ENCODE measurements at regions not wholly inside any gene's neighbourhood (a gene's known extent, or its start where the extent isn't known, plus 50 kb on each side); places are given as distances from the start of the nearest gene placed in this dataset.
"Not testable (repeated sequence)": the region's sequence is repeated elsewhere in the genome, so short reads cannot be mapped to it uniquely, and the experiment has no call there.

DNA sequence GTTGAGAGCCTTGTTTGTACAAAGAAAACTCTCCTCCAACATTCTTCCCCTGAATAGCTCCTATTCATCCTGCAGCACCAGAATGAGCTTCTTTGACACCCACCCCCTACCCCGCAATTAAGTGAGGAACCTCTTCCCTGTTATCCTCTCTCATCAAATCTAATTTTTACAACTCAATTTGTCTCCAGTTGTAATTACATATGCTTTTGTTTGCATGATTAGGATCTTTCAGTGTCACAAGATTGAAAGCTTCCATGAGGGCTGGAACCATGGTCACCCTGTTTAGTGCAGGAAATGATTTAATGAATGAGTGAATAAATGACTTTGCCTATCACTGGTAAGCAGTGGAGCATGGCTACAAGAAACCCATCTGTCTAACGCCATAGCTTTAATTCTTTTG, 334.6 kb upstream of the KLHL29 start:
- Histone ChIP-seq H3K4me1 (no peaks in the 10 kb centered on the region), H3K9me3 (no peaks in the 10 kb centered on the region), H3K4me3 (no peak overlapping the region), H3K36me3 (no peaks in the 10 kb centered on the region), H3K27ac (no peak overlapping the region), H3K27me3 (no peaks in the 10 kb centered on the region)
- ATAC-seq (no peak), DNase-seq (no peak)
- in situ Hi-C loops (cut with MboI; ENCODE audit: low sequenced_read_pairs in 4 of 4) (no loop called here), intact Hi-C loops (cut with DNase I; ENCODE audit: low total_unique reads) (no loop called here)
- TF ChIP-seq, protein P1, sequence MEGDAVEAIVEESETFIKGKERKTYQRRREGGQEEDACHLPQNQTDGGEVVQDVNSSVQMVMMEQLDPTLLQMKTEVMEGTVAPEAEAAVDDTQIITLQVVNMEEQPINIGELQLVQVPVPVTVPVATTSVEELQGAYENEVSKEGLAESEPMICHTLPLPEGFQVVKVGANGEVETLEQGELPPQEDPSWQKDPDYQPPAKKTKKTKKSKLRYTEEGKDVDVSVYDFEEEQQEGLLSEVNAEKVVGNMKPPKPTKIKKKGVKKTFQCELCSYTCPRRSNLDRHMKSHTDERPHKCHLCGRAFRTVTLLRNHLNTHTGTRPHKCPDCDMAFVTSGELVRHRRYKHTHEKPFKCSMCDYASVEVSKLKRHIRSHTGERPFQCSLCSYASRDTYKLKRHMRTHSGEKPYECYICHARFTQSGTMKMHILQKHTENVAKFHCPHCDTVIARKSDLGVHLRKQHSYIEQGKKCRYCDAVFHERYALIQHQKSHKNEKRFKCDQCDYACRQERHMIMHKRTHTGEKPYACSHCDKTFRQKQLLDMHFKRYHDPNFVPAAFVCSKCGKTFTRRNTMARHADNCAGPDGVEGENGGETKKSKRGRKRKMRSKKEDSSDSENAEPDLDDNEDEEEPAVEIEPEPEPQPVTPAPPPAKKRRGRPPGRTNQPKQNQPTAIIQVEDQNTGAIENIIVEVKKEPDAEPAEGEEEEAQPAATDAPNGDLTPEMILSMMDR (IDR thresholded peaks at IDR 0.05 in 4 of 5, conservative IDR thresholded peaks at IDR 0.05 in 1 of 5): no peak
- no peak for TF ChIP-seq POLR2A (IDR thresholded peaks at IDR 0.05)

- TF ChIP-seq POLR2A (IDR thresholded peaks at IDR 0.05): no peak
- TF ChIP-seq, protein P1 (IDR thresholded peaks at IDR 0.05 in 4 of 5, conservative IDR thresholded peaks at IDR 0.05 in 1 of 5): no peak
- in situ Hi-C loops (cut with MboI; ENCODE audit: low sequenced_read_pairs in 4 of 4): no loop called here
- ATAC-seq: no peak
These were observed 331.4 kb upstream of the KLHL29 start for GRCh38 chr2:23053601-23054000.

GRCh38 chr2:23055251-23055650, 329.7 kb upstream of the KLHL29 start:
- no peak for DNase-seq
- ATAC-seq: no peak
- no peaks in the 10 kb centered on the region for H3K27me3 ChIP-seq
- H3K4me1 ChIP-seq: no peaks in the 10 kb centered on the region
- in situ Hi-C loops (cut with MboI; ENCODE audit: low sequenced_read_pairs in 4 of 4) (no loop called here), intact Hi-C loops (cut with DNase I; ENCODE audit: low total_unique reads) (no loop called here)
- H3K36me3 ChIP-seq: no peaks in the 10 kb centered on the region
- no peak for TF ChIP-seq POLR2A (IDR thresholded peaks at IDR 0.05)
- TF ChIP-seq, protein P1 (IDR thresholded peaks at IDR 0.05 in 4 of 5, conservative IDR thresholded peaks at IDR 0.05 in 1 of 5): no peak
- no peaks in the 10 kb centered on the region for H3K9me3 ChIP-seq
- no peak overlapping the region for H3K4me3 ChIP-seq
- no peak overlapping the region for H3K27ac ChIP-seq

More at GRCh38 chr2:23053601-23054000, 331.4 kb upstream of the KLHL29 start:
- Histone ChIP-seq H3K4me1 (no peaks in the 10 kb centered on the region), H3K9me3 (no peaks in the 10 kb centered on the region), H3K36me3 (no peaks in the 10 kb centered on the region), H3K4me3 (no peak overlapping the region), H3K27me3 (no peaks in the 10 kb centered on the region), H3K27ac (no peak overlapping the region)
- DNase-seq: no peak
- intact Hi-C loops (cut with DNase I; ENCODE audit: low total_unique reads): no loop called here

DNA sequence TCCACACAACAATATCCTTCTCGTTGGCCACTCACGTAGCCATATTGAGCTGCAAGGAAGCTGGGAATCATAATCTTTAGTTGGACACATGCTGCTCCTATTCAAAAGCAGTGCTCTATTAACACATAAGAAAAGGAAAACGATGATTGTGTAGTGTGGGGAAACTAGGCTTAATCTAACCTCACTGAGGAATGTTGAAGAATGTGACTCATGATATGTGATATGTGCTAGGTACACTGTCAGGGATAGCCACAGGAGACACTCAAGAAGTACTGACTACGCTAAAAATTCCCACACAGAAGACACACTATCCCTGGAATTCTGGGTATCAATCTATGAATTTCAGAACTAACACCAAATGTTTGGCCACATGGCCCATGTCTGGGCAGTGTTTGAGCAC, 328.1 kb upstream of the KLHL29 start:
- H3K27me3 ChIP-seq; H3K36me3 ChIP-seq; ATAC-seq; in situ Hi-C loops (cut with MboI; ENCODE audit: low sequenced_read_pairs in 4 of 4); H3K4me1 ChIP-seq; intact Hi-C loops (cut with DNase I; ENCODE audit: low total_unique reads); H3K4me3 ChIP-seq; H3K9me3 ChIP-seq; H3K27ac ChIP-seq; DNase-seq: not testable (repeated sequence)

- intact Hi-C loops (cut with DNase I; ENCODE audit: low total_unique reads): no loop called here
- H3K9me3 ChIP-seq: no peaks in the 10 kb centered on the region
- no peak overlapping the region for H3K27ac ChIP-seq
- in situ Hi-C loops (cut with MboI; ENCODE audit: low sequenced_read_pairs in 4 of 4): no loop called here
- DNase-seq: no peak
- H3K4me1 ChIP-seq: no peaks in the 10 kb centered on the region
- H3K27me3 ChIP-seq: no peaks in the 10 kb centered on the region
- TF ChIP-seq POLR2A (IDR thresholded peaks at IDR 0.05): no peak
- no peak overlapping the region for H3K4me3 ChIP-seq
- H3K36me3 ChIP-seq: no peaks in the 10 kb centered on the region
- no peak for ATAC-seq
These were observed 326.5 kb upstream of the KLHL29 start for GRCh38 chr2:23058435-23058834.

DNA sequence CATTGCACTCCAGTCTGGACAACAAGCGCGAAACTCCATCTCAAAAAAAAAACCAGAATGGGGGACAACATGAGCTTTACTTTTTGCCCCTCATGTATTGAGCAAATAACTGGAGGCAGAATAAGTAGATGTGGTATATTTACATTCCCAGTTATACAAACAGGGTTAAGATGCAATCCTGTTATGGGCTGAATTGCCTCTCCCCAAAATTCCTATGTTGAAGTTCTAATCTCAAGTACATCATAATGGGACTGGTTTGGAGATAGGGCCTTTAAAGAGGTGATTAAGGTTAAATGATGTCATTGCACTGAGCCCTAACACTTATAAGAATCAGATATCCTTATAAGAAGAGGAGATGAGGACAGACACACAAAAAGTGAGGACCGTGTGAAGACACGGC, 319.8 kb upstream of the KLHL29 start:
- H3K36me3 ChIP-seq: no peaks in the 10 kb centered on the region
- H3K4me1 ChIP-seq: no peaks in the 10 kb centered on the region
- TF ChIP-seq, protein P1 (IDR thresholded peaks at IDR 0.05 in 4 of 5, conservative IDR thresholded peaks at IDR 0.05 in 1 of 5): no peak
- TF ChIP-seq POLR2A (IDR thresholded peaks at IDR 0.05): no peak
- H3K4me3 ChIP-seq: no peak overlapping the region
- no peak overlapping the region for H3K27ac ChIP-seq
- ATAC-seq (no peak), DNase-seq (no peak)
- no peaks in the 10 kb centered on the region for H3K27me3 ChIP-seq
- no peaks in the 10 kb centered on the region for H3K9me3 ChIP-seq
- in situ Hi-C loops (cut with MboI; ENCODE audit: low sequenced_read_pairs in 4 of 4): no loop called here
- intact Hi-C loops (cut with DNase I; ENCODE audit: low total_unique reads): no loop called here

Measured in gastrocnemius medialis (tissue), 4 donors.